HepG2 (cell line): ENCODE measurements at regions not wholly inside any gene's neighbourhood (a gene's known extent, or its start where the extent isn't known, plus 50 kb on each side); places are given as distances from the start of the nearest gene placed in this dataset.

Experiments
- ATAC-seq: fragments of 200-7000 bp; cut with Tn5 transposase; 3 replicates; pipeline ENCODE4 v1.9.1; 2020; ENCODE audit warnings: mild to moderate bottlenecking, moderate library complexity
- BruUV-seq: library from RNA; stranded (reverse); fragments of 400-500 nt; replicated peaks from 2 replicates; lab custom pipeline; 2021; lab: Mats Ljungman, UMichigan
- CTCF ChIA-PET: fragments of 300-600 bp; formaldehyde crosslinking; extraction: SDS; loops from one replicate; lab custom pipeline; 2021; ENCODE audit warnings: low total read pairs, inconsistent platforms, low intra/inter-chr PET ratio; lab: Yijun Ruan, JAX
- POLR2A ChIA-PET: fragments of 350-600 bp; sonication (Branson Sonifier 250); formaldehyde crosslinking; loops from one replicate; lab custom pipeline; 2020; ENCODE audit warnings: antibody characterized with exemption, inconsistent platforms; lab: Yijun Ruan, JAX
- DNase-seq: peaks from one replicate; pipeline ENCODE4 v3.0.0-alpha.2; 2015; ENCODE audit warnings: low spot score
- FAIRE-seq: peaks from 3 replicates; lab custom pipeline; 2011; peaks lifted over from hg19 to GRCh38; lab: Jason Lieb, UNC
- H2AFZ ChIP-seq: one replicate; pipeline ENCODE4 v1.6.1; 2011; ENCODE audit warnings: low read length, inconsistent platforms
- H3K27ac ChIP-seq: fragments of 300-600 bp; 3 replicates; pipeline ENCODE4 v1.8.0; 2011; ENCODE audit warnings: mixed run types, mild to moderate bottlenecking, mixed read lengths, low read length, inconsistent platforms; ENCODE audit not compliant: insufficient read depth; ENCODE audit errors: extremely low read length
- H3K27me3 ChIP-seq, 2 experiments: fragments of 200-600 bp in 1 of 2; 2 replicates in 1 of 2; 3 replicates in 1 of 2; pipeline versions ENCODE4 v1.6.0 to v1.8.0; 2011; ENCODE audit warnings: low read length in 2 of 2, mild to moderate bottlenecking in 2 of 2, moderate library complexity in 2 of 2, inconsistent platforms in 1 of 2; ENCODE audit not compliant: insufficient read depth in 2 of 2, control insufficient read depth in 1 of 2
- H3K36me3 ChIP-seq, 2 experiments: fragments of 200-600 bp in 1 of 2; replicated peaks in 1 of 2; 2 replicates in 1 of 2; 3 replicates in 1 of 2; pipeline versions ENCODE4 v1.5.1 to v1.8.0; 2011; ENCODE audit warnings: low read length in 2 of 2, inconsistent platforms in 1 of 2; ENCODE audit not compliant: insufficient read depth in 2 of 2, control insufficient read depth in 1 of 2
- H3K4me1 ChIP-seq: 2 replicates; pipeline ENCODE4 v1.5.1; 2012; ENCODE audit warnings: low read length, inconsistent platforms; ENCODE audit not compliant: insufficient read depth
- H3K4me2 ChIP-seq: 2 replicates; pipeline ENCODE4 v1.6.0; 2011; ENCODE audit warnings: low read depth, low read length, inconsistent platforms
- H3K4me3 ChIP-seq, 3 experiments: fragments of 200-600 bp in 1 of 3; sonication (generic), shearing (Covaris generic) in 1 of 3; replicated peaks in 1 of 3; 2 replicates each; pipeline ENCODE4 v1.5.1; 2011 to 2016; ENCODE audit warnings: low read length in 3 of 3, inconsistent platforms in 2 of 3, low read depth in 2 of 3, mild to moderate bottlenecking in 2 of 3, control low read depth in 1 of 3, mixed read lengths in 1 of 3; ENCODE audit not compliant: insufficient read depth in 1 of 3
- H3K79me2 ChIP-seq: one replicate; pipeline ENCODE4 v1.6.1; 2011; ENCODE audit warnings: low read length, inconsistent platforms; ENCODE audit not compliant: insufficient read depth
- H3K9ac ChIP-seq: 2 replicates; pipeline ENCODE4 v1.6.0; 2011; ENCODE audit warnings: mild to moderate bottlenecking, low read depth, low read length, inconsistent platforms; ENCODE audit not compliant: insufficient read depth
- H3K9me3 ChIP-seq: 2 replicates; pipeline ENCODE4 v1.5.1; 2012; ENCODE audit warnings: mild to moderate bottlenecking, low read length
- H4K20me1 ChIP-seq: 2 replicates; pipeline ENCODE4 v1.6.0; 2011; ENCODE audit warnings: inconsistent platforms, mild to moderate bottlenecking, low read length, moderate library complexity; ENCODE audit not compliant: insufficient read depth
- ARNTL ChIP-seq: sonication (generic); formaldehyde crosslinking; IDR thresholded peaks from 2 replicates; pipeline ENCODE4 v1.4.0; 2020; ENCODE audit warnings: mild to moderate bottlenecking, missing genetic modification reagents
- DBP ChIP-seq: sonication (generic); formaldehyde crosslinking; IDR thresholded peaks from 2 replicates; pipeline ENCODE4 v1.4.0; 2020; ENCODE audit warnings: missing genetic modification reagents; ENCODE audit errors: not compliant biosample characterization
- FOXA1 ChIP-seq, 2 experiments: fragments of 450-650 bp in 1 of 2; sonication (generic) in 1 of 2; formaldehyde crosslinking in 1 of 2; IDR thresholded peaks; 2 replicates each; pipeline versions ENCODE4 v1.4.0 to v1.6.1; 2016 to 2020; ENCODE audit warnings: missing genetic modification reagents in 1 of 2
- GABPB1 ChIP-seq: IDR thresholded peaks from 2 replicates; pipeline ENCODE4 v1.6.1; 2016; ENCODE audit warnings: mild to moderate bottlenecking, missing genetic modification reagents, moderate library complexity, missing compliant biosample characterization
- GZF1 ChIP-seq: sonication (generic); formaldehyde crosslinking; IDR thresholded peaks from 2 replicates; pipeline ENCODE4 v1.5.1; 2020; ENCODE audit warnings: mild to moderate bottlenecking, missing genetic modification reagents
- JDP2 ChIP-seq: sonication (generic); formaldehyde crosslinking; IDR thresholded peaks from 2 replicates; pipeline ENCODE4 v1.8.1; 2022; ENCODE audit warnings: missing genetic modification reagents, borderline replicate concordance
- KDM1A ChIP-seq: IDR thresholded peaks from 2 replicates; pipeline ENCODE4 v1.6.1; 2016; ENCODE audit warnings: missing compliant biosample characterization
- MXD3 ChIP-seq: IDR thresholded peaks from 2 replicates; pipeline ENCODE4 v1.6.1; 2016; ENCODE audit warnings: mild to moderate bottlenecking, missing biosample characterization, missing genetic modification reagents
- PBX2 ChIP-seq: IDR thresholded peaks from 2 replicates; pipeline ENCODE4 v1.6.1; 2016; ENCODE audit warnings: control low read depth
- PITX1 ChIP-seq: sonication (generic); formaldehyde crosslinking; IDR thresholded peaks from 2 replicates; pipeline ENCODE4 v1.5.1; 2020; ENCODE audit warnings: mild to moderate bottlenecking, missing genetic modification reagents
- POLR2AphosphoS2 ChIP-seq: IDR thresholded peaks from 2 replicates; pipeline ENCODE4 v1.6.1; 2011; ENCODE audit warnings: low read depth, low read length, improper control_type of control experiment
- SOX6 ChIP-seq, 2 experiments: fragments of 450-650 bp in 1 of 2; sonication (generic) in 1 of 2; formaldehyde crosslinking in 1 of 2; IDR thresholded peaks; 2 replicates each; pipeline versions ENCODE4 v1.4.0 to v1.6.1; 2017 to 2020; ENCODE audit warnings: antibody characterized with exemption in 1 of 2, mild to moderate bottlenecking in 1 of 2, missing genetic modification reagents in 1 of 2
- TEAD2 ChIP-seq: sonication (generic); formaldehyde crosslinking; IDR thresholded peaks from 2 replicates; pipeline ENCODE4 v1.9.0; 2021; ENCODE audit warnings: missing genetic modification reagents
- ZBTB42 ChIP-seq: sonication (generic); formaldehyde crosslinking; IDR thresholded peaks from 2 replicates; pipeline ENCODE4 v1.5.0; 2020; ENCODE audit warnings: mild to moderate bottlenecking, missing genetic modification reagents
- ZKSCAN5 ChIP-seq: sonication (generic); formaldehyde crosslinking; IDR thresholded peaks from 2 replicates; pipeline ENCODE4 v1.5.1; 2020; ENCODE audit warnings: mild to moderate bottlenecking, missing genetic modification reagents
- ZNF331 ChIP-seq: sonication (generic); formaldehyde crosslinking; IDR thresholded peaks from 2 replicates; pipeline ENCODE4 v1.4.0; 2020; ENCODE audit warnings: missing genetic modification reagents
- ZNF383 ChIP-seq: sonication (generic); formaldehyde crosslinking; IDR thresholded peaks from 2 replicates; pipeline ENCODE4 v1.4.0; 2020; ENCODE audit warnings: missing genetic modification reagents, mild to moderate bottlenecking, borderline replicate concordance
- ZNF558 ChIP-seq: sonication (generic); formaldehyde crosslinking; IDR thresholded peaks from 2 replicates; pipeline ENCODE4 v1.9.0; 2022; ENCODE audit warnings: mild to moderate bottlenecking, missing genetic modification reagents, borderline replicate concordance
- ZNF879 ChIP-seq: sonication (generic); formaldehyde crosslinking; IDR thresholded peaks from 2 replicates; pipeline ENCODE4 v1.8.1; 2023; ENCODE audit warnings: missing genetic modification reagents
- WGBS: methylation state at CpG from one replicate; pipeline ENCODE4 v1.1.6; 2017; ENCODE audit warnings: low lambda C conversion rate; 5-methylcytosine and 5-hydroxymethylcytosine counted together
- in situ Hi-C: cut with HindIII; loops from 2 replicates; pipeline ENCODE4 v1.10.0; 2017; ENCODE audit warnings: low pct_unique_long_range_greater_than_20kb; ENCODE audit not compliant: extremely low pct_ligation_motif_present
- intact Hi-C: fragments of 100-400 bp; cut with micrococcal nuclease; formaldehyde crosslinking; loops from one replicate; pipeline ENCODE4 v1.10.0; 2022; ENCODE audit not compliant: unreplicated experiment
- TF ChIP-seq, protein P1 (sequence below): sonication (generic); formaldehyde crosslinking; conservative IDR thresholded peaks from 2 replicates; pipeline ENCODE4 v1.4.0; 2020; ENCODE audit warnings: missing genetic modification reagents
- TF ChIP-seq, protein P2 (sequence below): sonication (generic); formaldehyde crosslinking; IDR thresholded peaks from 2 replicates; pipeline ENCODE4 v1.8.1; 2023; ENCODE audit warnings: missing genetic modification reagents, inconsistent platforms, borderline replicate concordance
- TF ChIP-seq, protein P3 (sequence below): sonication (generic); formaldehyde crosslinking; IDR thresholded peaks from 2 replicates; pipeline ENCODE4 v1.4.0; 2020; ENCODE audit warnings: mild to moderate bottlenecking, missing genetic modification reagents

DNA sequence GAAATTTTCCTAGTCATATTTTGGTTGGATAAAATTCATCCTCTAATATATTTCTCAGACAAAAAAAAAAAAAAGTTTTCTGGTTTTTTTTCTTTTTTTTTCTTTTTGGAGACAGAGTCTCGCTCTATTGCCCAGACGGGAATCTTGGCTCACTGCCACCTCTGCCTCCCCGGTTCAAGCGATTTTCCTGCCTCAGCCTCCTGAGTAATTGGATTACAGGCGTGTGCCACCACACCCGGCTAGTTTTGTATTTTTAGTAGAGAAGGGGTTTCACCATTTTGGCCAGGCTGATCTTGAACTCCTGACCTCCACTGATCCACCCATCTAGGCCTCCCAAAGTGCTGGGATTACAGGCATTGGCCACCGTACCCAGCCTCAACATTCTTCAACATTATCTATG lies 432.7 kb upstream of the PABPC4L start (continued):
- TF ChIP-seq, protein P1, sequence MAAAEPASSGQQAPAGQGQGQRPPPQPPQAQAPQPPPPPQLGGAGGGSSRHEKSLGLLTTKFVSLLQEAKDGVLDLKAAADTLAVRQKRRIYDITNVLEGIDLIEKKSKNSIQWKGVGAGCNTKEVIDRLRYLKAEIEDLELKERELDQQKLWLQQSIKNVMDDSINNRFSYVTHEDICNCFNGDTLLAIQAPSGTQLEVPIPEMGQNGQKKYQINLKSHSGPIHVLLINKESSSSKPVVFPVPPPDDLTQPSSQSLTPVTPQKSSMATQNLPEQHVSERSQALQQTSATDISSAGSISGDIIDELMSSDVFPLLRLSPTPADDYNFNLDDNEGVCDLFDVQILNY (CRISPR knock-in tag) = no peak
- no peak for TF ChIP-seq PITX1
- no peak for TF ChIP-seq ZNF879 (CRISPR knock-in tag)
- TF ChIP-seq GABPB1 (CRISPR knock-in tag) = no peak
- no peak for TF ChIP-seq ZNF383

GRCh38 chr4:134632056-134632455 lies 430.5 kb upstream of the PABPC4L start:
- no peak for DNase-seq
- H3K4me2 ChIP-seq = no peak overlapping the region
- H4K20me1 ChIP-seq = no peaks in the 10 kb centered on the region
- POLR2A ChIA-PET = no interaction called here
- no peak overlapping the region for H3K4me3 ChIP-seq
- H3K9me3 ChIP-seq = no peaks in the 10 kb centered on the region
- WGBS = 0% methylated on average over 1 of the region's 1 CpG
- H3K4me1 ChIP-seq = no peaks in the 10 kb centered on the region
- in situ Hi-C loops (no loop called here), intact Hi-C loops (no loop called here)
- FAIRE-seq = no peak
- CTCF ChIA-PET = no interaction called here
- H3K27ac ChIP-seq = no peak overlapping the region
- BruUV-seq = no TSS peak
- no peaks in the 10 kb centered on the region for H3K79me2 ChIP-seq
- H2AFZ ChIP-seq = no peak overlapping the region
- H3K9ac ChIP-seq = no peak overlapping the region
- H3K27me3 ChIP-seq = no peaks in the 10 kb centered on the region
- no peak for ATAC-seq
- no peaks in the 10 kb centered on the region for H3K36me3 ChIP-seq
- TF ChIP-seq PBX2 (CRISPR knock-in tag) (no peak), POLR2AphosphoS2 (no peak), FOXA1 (IDR thresholded peaks at IDR 0.05) (no peak), FOXA1 (CRISPR knock-in tag; IDR thresholded peaks at IDR 0.05) (no peak), ARNTL (CRISPR knock-in tag) (no peak), ZNF558 (no peak), SOX6 (IDR thresholded peaks at IDR 0.05) (no peak), SOX6 (CRISPR knock-in tag; IDR thresholded peaks at IDR 0.05) (no peak), MXD3 (CRISPR knock-in tag) (no peak), GZF1 (CRISPR knock-in tag) (no peak), TEAD2 (CRISPR knock-in tag) (no peak), ZNF331 (CRISPR knock-in tag) (no peak), DBP (no peak), KDM1A (CRISPR knock-in tag) (no peak), ZBTB42 (no peak), JDP2 (no peak), ZKSCAN5 (CRISPR knock-in tag) (no peak)
- TF ChIP-seq, protein P2, sequence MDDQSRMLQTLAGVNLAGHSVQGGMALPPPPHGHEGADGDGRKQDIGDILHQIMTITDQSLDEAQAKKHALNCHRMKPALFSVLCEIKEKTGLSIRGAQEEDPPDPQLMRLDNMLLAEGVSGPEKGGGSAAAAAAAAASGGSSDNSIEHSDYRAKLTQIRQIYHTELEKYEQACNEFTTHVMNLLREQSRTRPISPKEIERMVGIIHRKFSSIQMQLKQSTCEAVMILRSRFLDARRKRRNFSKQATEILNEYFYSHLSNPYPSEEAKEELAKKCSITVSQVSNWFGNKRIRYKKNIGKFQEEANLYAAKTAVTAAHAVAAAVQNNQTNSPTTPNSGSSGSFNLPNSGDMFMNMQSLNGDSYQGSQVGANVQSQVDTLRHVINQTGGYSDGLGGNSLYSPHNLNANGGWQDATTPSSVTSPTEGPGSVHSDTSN (CRISPR knock-in tag) = no peak
- TF ChIP-seq, protein P3, sequence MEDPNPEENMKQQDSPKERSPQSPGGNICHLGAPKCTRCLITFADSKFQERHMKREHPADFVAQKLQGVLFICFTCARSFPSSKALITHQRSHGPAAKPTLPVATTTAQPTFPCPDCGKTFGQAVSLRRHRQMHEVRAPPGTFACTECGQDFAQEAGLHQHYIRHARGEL (CRISPR knock-in tag) = no peak
